ENCODE measurements at regions not wholly inside any gene's neighbourhood (a gene's known extent, or its start where the extent isn't known, plus 50 kb on each side); places are given as distances from the start of the nearest gene placed in this dataset.
"Not testable (repeated sequence)": the region's sequence is repeated elsewhere in the genome, so short reads cannot be mapped to it uniquely, and the experiment has no call there.

DNA sequence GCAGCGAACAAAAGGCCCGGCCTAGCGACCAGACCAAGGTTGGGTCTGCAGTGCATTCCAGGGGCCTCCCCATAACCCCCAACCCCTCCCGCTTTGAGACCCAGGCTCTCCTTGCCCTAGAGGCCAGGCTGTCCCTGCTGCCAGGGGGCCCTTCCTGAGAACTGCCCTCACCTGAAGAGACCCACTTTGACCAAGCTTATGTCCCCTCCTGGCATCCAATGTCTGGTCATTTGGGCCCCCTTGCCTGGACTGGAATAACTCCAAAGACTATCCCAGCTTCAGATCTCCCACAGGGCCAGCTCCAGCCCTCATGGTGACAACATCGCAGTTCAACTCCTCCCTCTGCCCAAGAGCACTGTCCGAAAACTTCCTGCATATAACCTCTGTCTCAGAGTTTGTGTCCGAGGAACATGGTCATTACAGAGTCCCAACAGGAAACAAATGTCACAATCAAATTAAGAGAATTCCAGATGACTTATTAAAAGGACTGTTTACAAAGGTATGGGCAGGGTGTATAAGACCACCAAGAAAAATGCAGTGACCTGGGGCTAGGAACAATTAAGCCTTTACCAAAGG is 125.0 kb downstream of the BANF2 start:
- 93 to 95% methylated on average over 7 of the region's 7 CpGs for WGBS, 2 donors
- Histone ChIP-seq H3K4me3 (no peak overlapping the region), H3K27me3 (no peaks in the 10 kb centered on the region), H3K36me3 (no peaks in the 10 kb centered on the region), H3K27ac (peak overlapping the region in 1 of 4 donors; percentile 3), H3K4me1 (no peaks in the 10 kb centered on the region), H3K9me3 (no peaks in the 10 kb centered on the region)
- DNase-seq, result peak; percentile 44
- intact Hi-C loops (cut with DNase I), result no loop called here
- TF ChIP-seq POLR2AphosphoS5 (IDR thresholded peaks at IDR 0.05), result no peak
- no peak for TF ChIP-seq POLR2A (IDR thresholded peaks at IDR 0.05)
- no peak for TF ChIP-seq EP300 (IDR thresholded peaks at IDR 0.05)
- no peak for TF ChIP-seq CTCF (IDR thresholded peaks at IDR 0.05)

- Histone ChIP-seq H3K4me3 (no peak overlapping the region), H3K27ac (peak overlapping the region in 1 of 4 donors; percentile 25), H3K9me3 (no peaks in the 10 kb centered on the region), H3K36me3 (no peaks in the 10 kb centered on the region), H3K27me3 (no peaks in the 10 kb centered on the region), H3K4me1 (no peaks in the 10 kb centered on the region)
- TF ChIP-seq CTCF (IDR thresholded peaks at IDR 0.05) (no peak), EP300 (IDR thresholded peaks at IDR 0.05) (no peak), POLR2A (IDR thresholded peaks at IDR 0.05) (no peak)
- intact Hi-C loops (cut with DNase I), result no loop called here
- no peak for DNase-seq
- 53 to 74% methylated on average over 10 of the region's 10 CpGs for WGBS, 2 donors
Measured at GRCh38 chr20:17823409-17824144, 123.8 kb downstream of the BANF2 start.

- Histone ChIP-seq H3K9me3 (no peaks in the 10 kb centered on the region), H3K27ac (peak overlapping the region in 2 of 4 donors; percentile 16 to 60), H3K4me1 (no peaks in the 10 kb centered on the region), H3K4me3 (no peak overlapping the region), H3K27me3 (no peaks in the 10 kb centered on the region), H3K36me3 (no peaks in the 10 kb centered on the region)
- WGBS, 2 donors, result 79 to 85% methylated on average over 15 of the region's 15 CpGs
- TF ChIP-seq CTCF (IDR thresholded peaks at IDR 0.05), result no peak
- TF ChIP-seq POLR2AphosphoS5 (IDR thresholded peaks at IDR 0.05), result no peak
- intact Hi-C loops (cut with DNase I), result no loop called here
- DNase-seq, result peak; percentile 58
Measured at GRCh38 chr20:17822540-17823408, 123.0 kb downstream of the BANF2 start.

- intact Hi-C loops (cut with DNase I), result no loop called here
Measured at GRCh38 chr20:17822039-17822438, 122.3 kb downstream of the BANF2 start.

GRCh38 chr20:17821606-17822005 is 121.8 kb downstream of the BANF2 start:
- H3K9me3 ChIP-seq; H3K4me1 ChIP-seq; intact Hi-C loops (cut with DNase I); H3K36me3 ChIP-seq; H3K27me3 ChIP-seq; H3K4me3 ChIP-seq: not testable (repeated sequence)
- DNase-seq, result peak; percentile 37
- peak overlapping the region in 2 of 4 donors; percentile 10 to 33 for H3K27ac ChIP-seq
- WGBS, 2 donors, result 78 to 85% methylated on average over 3 of the region's 3 CpGs

More at GRCh38 chr20:17822039-17822438, 122.3 kb downstream of the BANF2 start:
- Histone ChIP-seq H3K9me3 (no peaks in the 10 kb centered on the region), H3K27ac (peak overlapping the region in 2 of 4 donors; percentile 16 to 60), H3K4me3 (no peak overlapping the region), H3K36me3 (no peaks in the 10 kb centered on the region), H3K27me3 (no peaks in the 10 kb centered on the region), H3K4me1 (no peaks in the 10 kb centered on the region)
- DNase-seq, result peak; percentile 66
- WGBS, 2 donors, result 21 to 50% methylated on average over 5 of the region's 5 CpGs
- TF ChIP-seq POLR2A (IDR thresholded peaks at IDR 0.05), result no peak
- TF ChIP-seq CTCF (IDR thresholded peaks at IDR 0.05), result no peak
- no peak for TF ChIP-seq EP300 (IDR thresholded peaks at IDR 0.05)
- peak in 1 of 4 donors; percentile 17 for TF ChIP-seq POLR2AphosphoS5 (IDR thresholded peaks at IDR 0.05)
